NB4 (cell line): ENCODE measurements at regions not wholly inside any gene's neighbourhood (a gene's known extent, or its start where the extent isn't known, plus 50 kb on each side); places are given as distances from the start of the nearest gene placed in this dataset.

Experiments
- POLR2A ChIP-seq: IDR thresholded peaks from 2 replicates; pipeline ENCODE4 v1.6.1; 2011; ENCODE audit warnings: mild to moderate bottlenecking; ENCODE audit not compliant: insufficient read length; ENCODE audit errors: extremely low read depth
- TF ChIP-seq, protein P1 (sequence below): IDR thresholded peaks from one replicate; pipeline ENCODE4 v1.5.1; 2012; ENCODE audit warnings: low read depth, low read length
- TF ChIP-seq, protein P2 (sequence below): IDR thresholded peaks from 2 replicates; pipeline ENCODE4 v1.6.1; 2011; ENCODE audit warnings: low read depth, low read length

DNA sequence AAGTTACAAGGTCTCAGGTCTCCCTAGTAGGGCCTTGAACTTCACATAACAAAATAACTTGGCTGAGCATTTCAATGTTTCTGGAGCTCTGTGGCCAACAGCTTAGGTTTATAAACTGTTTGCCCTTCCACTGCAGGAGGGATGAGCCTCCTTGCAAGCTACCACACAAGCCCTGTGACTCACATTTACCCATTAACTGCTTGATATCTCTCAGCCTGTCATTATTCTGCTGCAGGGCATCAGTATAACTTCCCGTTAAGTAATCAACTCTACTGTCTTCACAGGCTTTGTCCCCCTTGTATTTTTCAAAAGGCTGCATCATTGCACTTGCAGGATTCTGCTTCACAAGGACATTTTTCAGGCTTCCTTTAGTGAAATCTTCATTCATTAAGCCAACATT lies 151.7 kb upstream of the CXCL13 start:
- TF ChIP-seq, protein P1, sequence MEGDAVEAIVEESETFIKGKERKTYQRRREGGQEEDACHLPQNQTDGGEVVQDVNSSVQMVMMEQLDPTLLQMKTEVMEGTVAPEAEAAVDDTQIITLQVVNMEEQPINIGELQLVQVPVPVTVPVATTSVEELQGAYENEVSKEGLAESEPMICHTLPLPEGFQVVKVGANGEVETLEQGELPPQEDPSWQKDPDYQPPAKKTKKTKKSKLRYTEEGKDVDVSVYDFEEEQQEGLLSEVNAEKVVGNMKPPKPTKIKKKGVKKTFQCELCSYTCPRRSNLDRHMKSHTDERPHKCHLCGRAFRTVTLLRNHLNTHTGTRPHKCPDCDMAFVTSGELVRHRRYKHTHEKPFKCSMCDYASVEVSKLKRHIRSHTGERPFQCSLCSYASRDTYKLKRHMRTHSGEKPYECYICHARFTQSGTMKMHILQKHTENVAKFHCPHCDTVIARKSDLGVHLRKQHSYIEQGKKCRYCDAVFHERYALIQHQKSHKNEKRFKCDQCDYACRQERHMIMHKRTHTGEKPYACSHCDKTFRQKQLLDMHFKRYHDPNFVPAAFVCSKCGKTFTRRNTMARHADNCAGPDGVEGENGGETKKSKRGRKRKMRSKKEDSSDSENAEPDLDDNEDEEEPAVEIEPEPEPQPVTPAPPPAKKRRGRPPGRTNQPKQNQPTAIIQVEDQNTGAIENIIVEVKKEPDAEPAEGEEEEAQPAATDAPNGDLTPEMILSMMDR: no peak
- no peak for TF ChIP-seq POLR2A
- TF ChIP-seq, protein P2, sequence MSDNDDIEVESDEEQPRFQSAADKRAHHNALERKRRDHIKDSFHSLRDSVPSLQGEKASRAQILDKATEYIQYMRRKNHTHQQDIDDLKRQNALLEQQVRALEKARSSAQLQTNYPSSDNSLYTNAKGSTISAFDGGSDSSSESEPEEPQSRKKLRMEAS: no peak
